Karpas-422 (cell line): ENCODE measurements at regions not wholly inside any gene's neighbourhood (a gene's known extent, or its start where the extent isn't known, plus 50 kb on each side); places are given as distances from the start of the nearest gene placed in this dataset.
A peak's percentile ranks its signal among the peaks of the same experiment; 100 is the strongest.

ENCODE experiments used
- DNase-seq: peaks from one replicate; pipeline ENCODE4 v3.0.0-alpha.2; 2015
- H2AFZ ChIP-seq: fragments of 200-600 bp; sonication (generic); 2 replicates; pipeline ENCODE4 v1.6.1; 2014; ENCODE audit warnings: antibody characterized with exemption, low read length, mixed read lengths
- H3K27ac ChIP-seq: fragments of 200-600 bp; sonication (generic); 2 replicates; pipeline ENCODE4 v1.5.1; 2014; ENCODE audit warnings: mild to moderate bottlenecking, low read length, moderate library complexity
- H3K27me3 ChIP-seq: fragments of 200-600 bp; sonication (generic); 2 replicates; pipeline ENCODE4 v1.6.1; 2014; ENCODE audit warnings: low read length, mixed read lengths
- H3K36me3 ChIP-seq: fragments of 200-600 bp; sonication (generic); 2 replicates; pipeline ENCODE4 v1.6.1; 2014; ENCODE audit warnings: low read length, mixed read lengths; ENCODE audit not compliant: insufficient read depth
- H3K4me1 ChIP-seq: fragments of 200-600 bp; sonication (generic); 2 replicates; pipeline ENCODE4 v1.6.1; 2014; ENCODE audit warnings: mild to moderate bottlenecking, low read length, mixed read lengths
- H3K4me2 ChIP-seq: fragments of 200-600 bp; sonication (generic); 2 replicates; pipeline ENCODE4 v1.6.1; 2014; ENCODE audit warnings: low read length, low read depth, mild to moderate bottlenecking; ENCODE audit not compliant: poor library complexity, severe bottlenecking
- H3K4me3 ChIP-seq: fragments of 200-600 bp; sonication (generic); 2 replicates; pipeline ENCODE4 v1.5.1; 2014; ENCODE audit warnings: mild to moderate bottlenecking, antibody characterized with exemption, low read length, mixed read lengths
- H3K79me2 ChIP-seq: fragments of 200-600 bp; sonication (generic); 2 replicates; pipeline ENCODE4 v1.6.1; 2014; ENCODE audit warnings: mild to moderate bottlenecking, low read length, mixed read lengths
- H3K9ac ChIP-seq: fragments of 200-600 bp; sonication (generic); 2 replicates; pipeline ENCODE4 v1.6.0; 2014; ENCODE audit warnings: low read length
- H3K9me2 ChIP-seq: fragments of 200-600 bp; sonication (generic), shearing (Covaris generic); replicated peaks from 2 replicates; pipeline ENCODE4 v1.6.0; 2014; ENCODE audit warnings: mild to moderate bottlenecking, low read length, moderate library complexity; ENCODE audit not compliant: insufficient read depth
- H3K9me3 ChIP-seq: fragments of 300-700, 200-600 bp; sonication (generic); 2 replicates; pipeline ENCODE4 v1.6.1; 2014; ENCODE audit warnings: low read length, mixed read lengths
- H4K20me1 ChIP-seq: fragments of 200-600 bp; sonication (generic); 2 replicates; pipeline ENCODE4 v1.6.1; 2014; ENCODE audit warnings: mild to moderate bottlenecking, antibody characterized with exemption, low read length, low read depth; ENCODE audit not compliant: insufficient read depth

GRCh38 chr11:45398325-45398724 is 112.2 kb upstream of the SYT13 start:
- no peak overlapping the region for H3K4me3 ChIP-seq
- H4K20me1 ChIP-seq, result no peaks in the 10 kb centered on the region
- no peaks in the 10 kb centered on the region for H3K9me3 ChIP-seq
- H3K27me3 ChIP-seq, result no peaks in the 10 kb centered on the region
- no peak for DNase-seq
- no peaks in the 10 kb centered on the region for H3K9me2 ChIP-seq
- no peak overlapping the region for H2AFZ ChIP-seq
- H3K27ac ChIP-seq, result no peak overlapping the region
- no peak overlapping the region for H3K9ac ChIP-seq
- H3K36me3 ChIP-seq, result no peaks in the 10 kb centered on the region
- no peaks in the 10 kb centered on the region for H3K79me2 ChIP-seq
- no peak overlapping the region for H3K4me2 ChIP-seq
- H3K4me1 ChIP-seq, result peaks cover 11% of the 10 kb centered on the region

- H3K9ac ChIP-seq, result no peak overlapping the region
- H3K4me1 ChIP-seq, result peaks cover 11% of the 10 kb centered on the region
- no peaks in the 10 kb centered on the region for H3K9me3 ChIP-seq
- H3K27me3 ChIP-seq, result no peaks in the 10 kb centered on the region
- no peaks in the 10 kb centered on the region for H3K36me3 ChIP-seq
- no peak overlapping the region for H3K4me2 ChIP-seq
- no peaks in the 10 kb centered on the region for H4K20me1 ChIP-seq
- H3K79me2 ChIP-seq, result no peaks in the 10 kb centered on the region
- no peak for DNase-seq
- H3K27ac ChIP-seq, result no peak overlapping the region
- H3K4me3 ChIP-seq, result no peak overlapping the region
- H2AFZ ChIP-seq, result no peak overlapping the region
- no peaks in the 10 kb centered on the region for H3K9me2 ChIP-seq
Observed at GRCh38 chr11:45396394-45396793, 110.3 kb upstream of the SYT13 start.

- no peaks in the 10 kb centered on the region for H3K36me3 ChIP-seq
- no peak for DNase-seq
Observed at GRCh38 chr11:45395947-45396346, 109.8 kb upstream of the SYT13 start.

GRCh38 chr11:45395421-45395820 is 109.3 kb upstream of the SYT13 start:
- no peaks in the 10 kb centered on the region for H3K79me2 ChIP-seq
- peak overlapping the region; percentile 17 for H3K4me2 ChIP-seq
- H3K9me3 ChIP-seq, result no peaks in the 10 kb centered on the region
- no peak overlapping the region for H3K9ac ChIP-seq
- peaks cover 11% of the 10 kb centered on the region for H3K4me1 ChIP-seq
- DNase-seq, result no peak
- no peaks in the 10 kb centered on the region for H4K20me1 ChIP-seq
- no peak overlapping the region for H3K27ac ChIP-seq
- H3K36me3 ChIP-seq, result no peaks in the 10 kb centered on the region
- no peak overlapping the region for H2AFZ ChIP-seq
- no peaks in the 10 kb centered on the region for H3K9me2 ChIP-seq
- no peaks in the 10 kb centered on the region for H3K27me3 ChIP-seq
- no peak overlapping the region for H3K4me3 ChIP-seq

More at GRCh38 chr11:45395947-45396346, 109.8 kb upstream of the SYT13 start:
- Histone ChIP-seq H3K9ac (no peak overlapping the region), H3K9me3 (no peaks in the 10 kb centered on the region), H3K4me2 (no peak overlapping the region), H3K4me3 (no peak overlapping the region), H3K4me1 (peaks cover 11% of the 10 kb centered on the region), H3K9me2 (no peaks in the 10 kb centered on the region), H3K79me2 (no peaks in the 10 kb centered on the region), H3K27ac (no peak overlapping the region), H2AFZ (no peak overlapping the region), H3K27me3 (no peaks in the 10 kb centered on the region), H4K20me1 (no peaks in the 10 kb centered on the region)

GRCh38 chr11:45394294-45395085 is 108.3 kb upstream of the SYT13 start:
- Histone ChIP-seq H3K27me3 (no peaks in the 10 kb centered on the region), H3K9me3 (no peaks in the 10 kb centered on the region), H3K79me2 (no peaks in the 10 kb centered on the region), H3K4me2 (peak overlapping the region; percentile 17), H3K4me3 (no peak overlapping the region), H3K4me1 (peaks cover 11% of the 10 kb centered on the region), H2AFZ (no peak overlapping the region), H3K9me2 (no peaks in the 10 kb centered on the region), H4K20me1 (no peaks in the 10 kb centered on the region), H3K9ac (no peak overlapping the region), H3K36me3 (no peaks in the 10 kb centered on the region), H3K27ac (no peak overlapping the region)
- DNase-seq, result no peak

- Histone ChIP-seq H3K4me2 (no peak overlapping the region), H3K27ac (no peak overlapping the region)
Observed at GRCh38 chr11:45393826-45394225, 107.7 kb upstream of the SYT13 start.

GRCh38 chr11:45393334-45393733 is 107.2 kb upstream of the SYT13 start:
- no peaks in the 10 kb centered on the region for H4K20me1 ChIP-seq
- DNase-seq, result no peak
- H2AFZ ChIP-seq, result no peak overlapping the region
- H3K79me2 ChIP-seq, result no peaks in the 10 kb centered on the region
- H3K4me3 ChIP-seq, result no peak overlapping the region
- no peaks in the 10 kb centered on the region for H3K27me3 ChIP-seq
- H3K9me2 ChIP-seq, result no peaks in the 10 kb centered on the region
- H3K27ac ChIP-seq, result no peak overlapping the region
- H3K4me2 ChIP-seq, result no peak overlapping the region
- peaks cover 11% of the 10 kb centered on the region for H3K4me1 ChIP-seq
- H3K9me3 ChIP-seq, result no peaks in the 10 kb centered on the region
- H3K9ac ChIP-seq, result no peak overlapping the region
- no peaks in the 10 kb centered on the region for H3K36me3 ChIP-seq

More at GRCh38 chr11:45393826-45394225, 107.7 kb upstream of the SYT13 start:
- H3K9me2 ChIP-seq, result no peaks in the 10 kb centered on the region
- no peak overlapping the region for H3K4me3 ChIP-seq
- DNase-seq, result no peak
- no peak overlapping the region for H3K9ac ChIP-seq
- no peak overlapping the region for H2AFZ ChIP-seq
- H3K36me3 ChIP-seq, result no peaks in the 10 kb centered on the region
- H3K4me1 ChIP-seq, result peaks cover 11% of the 10 kb centered on the region
- H3K79me2 ChIP-seq, result no peaks in the 10 kb centered on the region
- H4K20me1 ChIP-seq, result no peaks in the 10 kb centered on the region
- H3K9me3 ChIP-seq, result no peaks in the 10 kb centered on the region
- no peaks in the 10 kb centered on the region for H3K27me3 ChIP-seq

- Histone ChIP-seq H3K27ac (no peak overlapping the region), H3K4me3 (no peak overlapping the region), H3K79me2 (no peaks in the 10 kb centered on the region), H3K4me1 (peaks cover 11% of the 10 kb centered on the region), H4K20me1 (no peaks in the 10 kb centered on the region), H3K27me3 (no peaks in the 10 kb centered on the region), H3K36me3 (no peaks in the 10 kb centered on the region), H3K9me3 (no peaks in the 10 kb centered on the region), H3K9me2 (no peaks in the 10 kb centered on the region), H3K4me2 (no peak overlapping the region), H2AFZ (no peak overlapping the region), H3K9ac (no peak overlapping the region)
- no peak for DNase-seq
Observed at GRCh38 chr11:45392591-45393091, 106.5 kb upstream of the SYT13 start.
